ENCODE measurements at regions not wholly inside any gene's neighbourhood (a gene's known extent, or its start where the extent isn't known, plus 50 kb on each side); places are given as distances from the start of the nearest gene placed in this dataset.
"Not testable (repeated sequence)": the region's sequence is repeated elsewhere in the genome, so short reads cannot be mapped to it uniquely, and the experiment has no call there.

DNA sequence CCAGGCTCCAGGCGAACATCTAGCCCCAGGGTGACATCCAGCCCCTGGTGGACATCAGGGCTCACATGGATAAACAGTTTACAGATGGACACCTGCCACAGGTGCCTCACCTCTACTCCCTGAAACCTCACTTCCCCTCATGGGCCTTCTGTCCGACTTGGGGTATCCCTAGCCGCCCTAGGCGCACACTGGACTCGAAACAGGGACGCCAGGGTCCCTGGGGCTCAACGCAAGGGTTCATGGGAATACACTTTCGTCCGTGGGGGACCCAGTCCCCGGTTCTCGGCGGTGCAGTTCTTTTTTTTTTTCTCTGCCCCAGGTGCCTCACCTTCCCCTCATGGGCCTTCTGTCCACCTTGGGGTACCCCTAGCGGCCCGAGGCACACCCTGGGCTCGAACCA is 194.2 kb downstream of the POTEG start:
- DNase-seq (ENCODE audit: insufficient read length, low spot score, missing footprints); H3K36me3 ChIP-seq (ENCODE audit: insufficient read depth, low read length); H3K4me1 ChIP-seq (ENCODE audit: insufficient read depth, low read length): not testable (repeated sequence)

DNA sequence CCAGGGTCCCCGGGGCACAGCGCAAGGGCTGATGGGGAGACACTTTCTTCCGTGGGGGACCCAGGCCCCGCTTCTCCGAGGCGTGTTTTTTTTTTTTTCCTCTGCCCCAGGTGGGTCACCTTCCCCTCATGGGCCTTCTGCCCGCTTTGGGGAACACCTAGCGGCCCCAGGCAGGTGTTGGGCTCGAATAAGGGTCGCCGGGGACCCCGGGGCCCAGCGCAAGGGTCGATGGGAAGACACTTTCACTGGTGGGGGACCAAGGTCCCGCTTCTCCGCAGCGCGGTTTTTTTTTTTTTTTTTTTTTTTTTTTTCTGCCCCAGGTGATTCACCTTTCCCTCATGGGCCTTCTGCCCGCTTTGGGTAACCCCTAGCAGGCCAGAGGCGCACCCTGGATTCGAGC is 193.8 kb downstream of the POTEG start:
- H3K36me3 ChIP-seq (ENCODE audit: insufficient read depth, low read length); H2AFZ ChIP-seq (ENCODE audit: low read length); H3K4me2 ChIP-seq (ENCODE audit: insufficient read depth, low read length); H4K20me1 ChIP-seq (ENCODE audit: insufficient read depth, low read length); H3K27ac ChIP-seq (ENCODE audit: low read depth, low read length); H3K4me1 ChIP-seq (ENCODE audit: insufficient read depth, low read length); H3K27me3 ChIP-seq (ENCODE audit: insufficient read depth, low read length); H3K4me3 ChIP-seq (ENCODE audit: insufficient read depth, low read length); DNase-seq (ENCODE audit: insufficient read length, low spot score, missing footprints); H3K79me2 ChIP-seq (ENCODE audit: insufficient read depth, low read length); H3K9me3 ChIP-seq (ENCODE audit: low read depth, low read length): not testable (repeated sequence)

More for the DNA sequence above, 194.2 kb downstream of the POTEG start:
- not testable (repeated sequence) for H3K4me2 ChIP-seq (ENCODE audit: insufficient read depth, low read length); H3K79me2 ChIP-seq (ENCODE audit: insufficient read depth, low read length); H2AFZ ChIP-seq (ENCODE audit: low read length); H3K27me3 ChIP-seq (ENCODE audit: insufficient read depth, low read length); H3K4me3 ChIP-seq (ENCODE audit: insufficient read depth, low read length); H3K9me3 ChIP-seq (ENCODE audit: low read depth, low read length); H3K27ac ChIP-seq (ENCODE audit: low read depth, low read length); H4K20me1 ChIP-seq (ENCODE audit: insufficient read depth, low read length)

DNA sequence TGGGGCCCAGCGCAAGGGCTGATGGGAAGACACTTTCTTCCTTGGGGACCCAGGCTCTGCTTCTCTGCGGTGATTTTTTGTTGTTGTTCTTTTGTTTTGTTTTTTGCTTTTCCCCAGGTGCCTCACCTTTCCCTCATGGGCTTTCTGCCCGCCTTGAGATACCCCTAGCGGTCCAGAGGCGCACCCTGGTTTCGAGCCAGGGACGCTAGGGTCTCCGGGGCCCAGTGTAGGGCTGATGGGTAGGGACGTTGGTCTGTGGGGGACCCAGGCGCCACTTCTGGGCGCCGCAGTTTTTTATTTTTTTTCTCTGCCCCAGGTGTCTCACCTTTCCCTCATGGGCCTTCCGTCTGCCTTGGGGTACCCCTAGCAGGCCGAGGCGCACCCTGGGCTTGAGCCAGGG is 192.7 kb downstream of the POTEG start:
- DNase-seq (ENCODE audit: insufficient read length, low spot score, missing footprints); H3K9me3 ChIP-seq (ENCODE audit: low read depth, low read length); H3K27me3 ChIP-seq (ENCODE audit: insufficient read depth, low read length); H3K4me2 ChIP-seq (ENCODE audit: insufficient read depth, low read length); H3K36me3 ChIP-seq (ENCODE audit: insufficient read depth, low read length); H2AFZ ChIP-seq (ENCODE audit: low read length); H3K4me3 ChIP-seq (ENCODE audit: insufficient read depth, low read length); H4K20me1 ChIP-seq (ENCODE audit: insufficient read depth, low read length); H3K27ac ChIP-seq (ENCODE audit: low read depth, low read length); H3K79me2 ChIP-seq (ENCODE audit: insufficient read depth, low read length); H3K4me1 ChIP-seq (ENCODE audit: insufficient read depth, low read length): not testable (repeated sequence)

DNA sequence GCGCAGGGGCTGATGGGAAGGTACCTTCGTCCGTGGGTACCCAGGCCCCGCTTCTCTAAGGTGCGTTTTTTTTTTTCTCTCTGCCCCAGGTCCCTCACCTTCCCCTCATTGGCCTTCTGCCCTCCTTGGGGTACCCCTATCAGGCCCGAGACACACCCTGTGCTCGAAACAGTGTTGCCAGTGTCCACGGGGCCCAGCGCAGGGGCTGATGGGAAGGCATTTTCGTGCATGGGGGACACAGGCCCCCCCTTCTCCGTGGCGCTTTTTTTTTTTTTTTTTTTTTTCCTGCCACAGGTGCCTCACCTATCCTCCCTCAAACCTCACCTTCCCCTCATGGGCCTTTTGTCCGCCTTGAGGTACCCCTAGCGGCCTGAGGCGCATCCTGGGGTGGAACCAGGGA is 191.6 kb downstream of the POTEG start:
- H2AFZ ChIP-seq (ENCODE audit: low read length); H4K20me1 ChIP-seq (ENCODE audit: insufficient read depth, low read length); H3K9me3 ChIP-seq (ENCODE audit: low read depth, low read length); H3K4me1 ChIP-seq (ENCODE audit: insufficient read depth, low read length); H3K4me3 ChIP-seq (ENCODE audit: insufficient read depth, low read length); H3K79me2 ChIP-seq (ENCODE audit: insufficient read depth, low read length); H3K4me2 ChIP-seq (ENCODE audit: insufficient read depth, low read length); H3K27ac ChIP-seq (ENCODE audit: low read depth, low read length); H3K27me3 ChIP-seq (ENCODE audit: insufficient read depth, low read length); DNase-seq (ENCODE audit: insufficient read length, low spot score, missing footprints); H3K36me3 ChIP-seq (ENCODE audit: insufficient read depth, low read length): not testable (repeated sequence)

DNA sequence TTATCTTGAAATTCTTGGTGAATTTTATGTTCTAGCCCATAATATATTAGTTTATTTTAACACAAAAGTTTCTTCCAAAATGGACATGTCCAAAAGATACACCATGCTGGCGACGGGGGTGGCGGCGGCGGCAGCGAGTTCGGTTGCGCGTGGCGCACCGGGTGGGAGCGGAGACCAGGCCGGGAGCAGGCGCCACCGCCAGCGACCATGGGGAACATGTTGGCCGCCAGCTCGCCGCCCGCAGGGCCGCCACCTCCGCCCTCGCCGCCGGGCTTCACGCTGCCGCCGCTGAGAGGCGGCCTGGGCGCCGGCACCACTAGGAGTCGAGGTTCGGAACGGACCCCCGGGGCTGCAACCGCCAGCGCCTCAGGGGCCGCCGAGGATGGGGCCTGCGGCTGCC is 167.2 kb downstream of the POTEG start:
- not testable (repeated sequence) for DNase-seq (ENCODE audit: insufficient read length, low spot score, missing footprints); H3K4me3 ChIP-seq (ENCODE audit: insufficient read depth, low read length); H3K9me3 ChIP-seq (ENCODE audit: low read depth, low read length); H3K36me3 ChIP-seq (ENCODE audit: insufficient read depth, low read length); H4K20me1 ChIP-seq (ENCODE audit: insufficient read depth, low read length); H2AFZ ChIP-seq (ENCODE audit: low read length); H3K4me1 ChIP-seq (ENCODE audit: insufficient read depth, low read length); H3K27me3 ChIP-seq (ENCODE audit: insufficient read depth, low read length); H3K79me2 ChIP-seq (ENCODE audit: insufficient read depth, low read length); H3K27ac ChIP-seq (ENCODE audit: low read depth, low read length); H3K4me2 ChIP-seq (ENCODE audit: insufficient read depth, low read length)

DNA sequence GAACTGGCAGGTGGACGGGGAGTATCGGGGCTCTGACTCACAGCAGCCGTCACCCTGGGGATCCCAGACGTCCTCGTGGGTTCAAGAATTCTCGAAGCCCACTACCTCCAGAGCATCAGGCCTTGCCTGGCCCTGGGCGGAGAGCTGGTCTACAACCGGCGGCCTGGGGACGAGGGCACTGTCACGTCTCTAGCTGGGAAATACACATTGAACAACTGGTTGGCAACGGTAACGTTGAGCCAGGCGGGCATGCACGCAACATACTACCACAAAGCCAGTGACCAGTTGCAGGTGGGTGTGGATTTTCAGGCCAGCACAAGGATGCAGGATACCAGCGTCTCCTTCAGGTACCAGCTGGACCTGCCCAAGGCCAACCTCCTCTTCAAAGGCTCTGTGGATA is 166.5 kb downstream of the POTEG start:
- H3K4me2 ChIP-seq (ENCODE audit: insufficient read depth, low read length); H3K27me3 ChIP-seq (ENCODE audit: insufficient read depth, low read length); H3K79me2 ChIP-seq (ENCODE audit: insufficient read depth, low read length); H3K9me3 ChIP-seq (ENCODE audit: low read depth, low read length); H4K20me1 ChIP-seq (ENCODE audit: insufficient read depth, low read length); H3K4me1 ChIP-seq (ENCODE audit: insufficient read depth, low read length); H3K36me3 ChIP-seq (ENCODE audit: insufficient read depth, low read length); DNase-seq (ENCODE audit: insufficient read length, low spot score, missing footprints); H2AFZ ChIP-seq (ENCODE audit: low read length); H3K4me3 ChIP-seq (ENCODE audit: insufficient read depth, low read length); H3K27ac ChIP-seq (ENCODE audit: low read depth, low read length): not testable (repeated sequence)

DNA sequence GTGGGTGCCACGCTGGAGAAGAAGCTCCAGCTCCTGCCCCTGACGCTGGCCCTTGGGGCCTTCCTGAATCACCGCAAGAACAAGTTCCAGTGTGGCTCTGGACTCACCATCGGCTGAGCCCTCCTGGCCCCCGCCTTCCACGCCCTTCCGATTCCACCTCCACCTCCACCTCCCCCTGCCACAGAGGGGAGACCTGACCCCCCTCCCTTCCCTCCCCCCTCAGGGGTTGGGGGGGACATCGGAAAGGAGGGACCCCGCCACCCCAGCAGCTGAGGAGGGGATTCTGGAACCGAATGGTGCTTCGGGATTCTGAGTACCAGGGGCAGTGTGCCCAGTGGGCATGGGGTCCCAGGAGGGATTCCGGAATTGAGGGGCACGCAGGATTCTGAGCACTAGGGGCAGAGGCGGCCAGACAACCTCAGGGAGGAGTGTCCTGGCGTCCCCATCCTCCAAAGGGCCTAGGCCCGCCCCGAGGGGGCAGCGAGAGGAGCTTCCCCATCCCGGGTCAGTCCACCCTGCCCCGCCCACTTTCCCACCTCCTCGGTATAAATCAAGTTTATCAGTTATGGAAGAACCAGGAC is 166.0 kb downstream of the POTEG start:
- not testable (repeated sequence) for H4K20me1 ChIP-seq (ENCODE audit: insufficient read depth, low read length); H3K36me3 ChIP-seq (ENCODE audit: insufficient read depth, low read length); H2AFZ ChIP-seq (ENCODE audit: low read length); H3K79me2 ChIP-seq (ENCODE audit: insufficient read depth, low read length); H3K4me1 ChIP-seq (ENCODE audit: insufficient read depth, low read length); DNase-seq (ENCODE audit: insufficient read length, low spot score, missing footprints); H3K27me3 ChIP-seq (ENCODE audit: insufficient read depth, low read length); H3K4me2 ChIP-seq (ENCODE audit: insufficient read depth, low read length); H3K9me3 ChIP-seq (ENCODE audit: low read depth, low read length); H3K27ac ChIP-seq (ENCODE audit: low read depth, low read length); H3K4me3 ChIP-seq (ENCODE audit: insufficient read depth, low read length)

DNA sequence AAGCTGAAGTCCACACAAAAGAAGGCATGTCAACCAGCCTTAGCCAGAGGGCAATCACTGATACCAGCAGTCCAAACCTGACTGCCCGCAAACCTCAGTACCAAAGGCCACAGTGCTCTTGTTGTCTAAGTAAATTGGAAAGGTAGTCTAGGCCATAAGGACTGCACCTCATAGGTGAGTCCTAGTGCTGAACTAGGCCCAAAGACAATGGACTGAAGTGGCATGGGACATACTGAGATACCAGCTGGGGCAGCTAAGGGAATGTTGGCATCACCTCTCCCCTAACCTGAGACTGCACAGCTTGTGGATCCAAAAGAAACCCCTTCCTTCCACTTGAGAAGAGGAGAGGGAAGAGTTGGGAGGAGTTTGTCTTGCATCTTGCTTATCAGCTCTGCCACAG is 161.9 kb downstream of the POTEG start:
- DNase-seq (ENCODE audit: insufficient read length, low spot score, missing footprints); H3K4me2 ChIP-seq (ENCODE audit: insufficient read depth, low read length); H3K27me3 ChIP-seq (ENCODE audit: insufficient read depth, low read length); H3K9me3 ChIP-seq (ENCODE audit: low read depth, low read length); H3K79me2 ChIP-seq (ENCODE audit: insufficient read depth, low read length); H2AFZ ChIP-seq (ENCODE audit: low read length); H4K20me1 ChIP-seq (ENCODE audit: insufficient read depth, low read length); H3K27ac ChIP-seq (ENCODE audit: low read depth, low read length); H3K36me3 ChIP-seq (ENCODE audit: insufficient read depth, low read length); H3K4me1 ChIP-seq (ENCODE audit: insufficient read depth, low read length); H3K4me3 ChIP-seq (ENCODE audit: insufficient read depth, low read length): not testable (repeated sequence)

DNA sequence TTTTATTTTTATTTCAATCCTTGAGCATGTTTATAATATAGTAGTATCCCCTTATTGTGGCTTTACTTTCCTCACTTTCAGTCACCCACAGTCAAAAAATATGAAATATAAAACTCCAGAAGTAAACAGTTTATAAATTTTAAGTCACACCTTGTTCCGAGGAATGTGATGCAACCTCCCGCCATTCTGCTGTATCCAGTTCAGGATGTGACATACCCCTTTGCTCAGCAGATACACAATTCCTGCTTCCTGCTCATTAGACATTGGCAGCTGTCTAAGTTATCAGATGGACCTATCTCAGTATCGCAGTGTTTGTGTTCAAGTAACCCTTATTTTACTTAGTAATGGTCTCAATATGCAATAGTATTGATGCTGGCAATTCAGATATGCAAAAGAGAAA is 144.5 kb downstream of the POTEG start:
- H3K36me3 ChIP-seq (ENCODE audit: insufficient read depth, low read length); H3K27ac ChIP-seq (ENCODE audit: low read depth, low read length); DNase-seq (ENCODE audit: insufficient read length, low spot score, missing footprints); H3K4me3 ChIP-seq (ENCODE audit: insufficient read depth, low read length); H3K9me3 ChIP-seq (ENCODE audit: low read depth, low read length); H2AFZ ChIP-seq (ENCODE audit: low read length); H3K4me1 ChIP-seq (ENCODE audit: insufficient read depth, low read length); H3K27me3 ChIP-seq (ENCODE audit: insufficient read depth, low read length); H3K4me2 ChIP-seq (ENCODE audit: insufficient read depth, low read length); H4K20me1 ChIP-seq (ENCODE audit: insufficient read depth, low read length); H3K79me2 ChIP-seq (ENCODE audit: insufficient read depth, low read length): not testable (repeated sequence)
